AG04449 (cell line): ENCODE measurements at regions not wholly inside any gene's neighbourhood (a gene's known extent, or its start where the extent isn't known, plus 50 kb on each side); places are given as distances from the start of the nearest gene placed in this dataset.

Source experiments
- CTCF ChIA-PET: fragments of 350-600 bp; formaldehyde crosslinking; extraction: SDS; loops from one replicate; lab custom pipeline; 2021; ENCODE audit warnings: antibody characterized with exemption; lab: Yijun Ruan, JAX
- POLR2A ChIA-PET: fragments of 400-600, 350-600 bp; formaldehyde crosslinking; extraction: SDS; loops from one replicate; lab custom pipeline; 2020; ENCODE audit warnings: antibody characterized with exemption, inconsistent platforms; lab: Yijun Ruan, JAX
- DNase-seq: peaks from one replicate; pipeline ENCODE4 v3.0.0-alpha.2; 2010; ENCODE audit warnings: low read depth, low spot score
- H3K4me3 ChIP-seq: 2 replicates; pipeline ENCODE4 v1.5.1; 2011; ENCODE audit warnings: low read depth, mild to moderate bottlenecking, control low read depth, low read length
- TF ChIP-seq, protein P1 (sequence below): IDR thresholded peaks from one replicate; pipeline ENCODE4 v1.5.1; 2011; ENCODE audit warnings: mild to moderate bottlenecking, moderate library complexity, low read length, control low read depth, inconsistent platforms; ENCODE audit not compliant: insufficient read depth; ENCODE audit errors: missing control alignments

DNA sequence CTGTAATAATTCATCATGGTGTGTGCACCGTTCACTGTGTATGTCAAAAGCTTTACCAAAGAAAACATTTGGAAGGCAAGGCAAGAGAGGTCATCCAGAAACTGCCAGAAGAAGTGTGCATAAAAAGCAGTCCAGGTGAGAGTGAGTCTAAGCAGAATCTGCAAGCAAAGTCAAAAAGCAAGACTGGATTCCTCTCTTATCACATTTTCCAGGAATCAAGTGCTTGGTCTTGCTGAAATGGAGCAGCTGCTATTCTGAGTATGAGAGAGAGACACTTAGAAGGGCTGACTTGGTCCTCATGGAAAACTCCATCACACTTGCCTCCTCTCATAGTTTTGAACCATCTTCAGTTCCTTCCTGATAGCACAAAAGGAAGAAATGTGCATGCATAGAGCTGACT is 231.3 kb downstream of the ANAPC1 start:
- ChIA-PET CTCF (no interaction called here), POLR2A (no interaction called here)
- TF ChIP-seq, protein P1, sequence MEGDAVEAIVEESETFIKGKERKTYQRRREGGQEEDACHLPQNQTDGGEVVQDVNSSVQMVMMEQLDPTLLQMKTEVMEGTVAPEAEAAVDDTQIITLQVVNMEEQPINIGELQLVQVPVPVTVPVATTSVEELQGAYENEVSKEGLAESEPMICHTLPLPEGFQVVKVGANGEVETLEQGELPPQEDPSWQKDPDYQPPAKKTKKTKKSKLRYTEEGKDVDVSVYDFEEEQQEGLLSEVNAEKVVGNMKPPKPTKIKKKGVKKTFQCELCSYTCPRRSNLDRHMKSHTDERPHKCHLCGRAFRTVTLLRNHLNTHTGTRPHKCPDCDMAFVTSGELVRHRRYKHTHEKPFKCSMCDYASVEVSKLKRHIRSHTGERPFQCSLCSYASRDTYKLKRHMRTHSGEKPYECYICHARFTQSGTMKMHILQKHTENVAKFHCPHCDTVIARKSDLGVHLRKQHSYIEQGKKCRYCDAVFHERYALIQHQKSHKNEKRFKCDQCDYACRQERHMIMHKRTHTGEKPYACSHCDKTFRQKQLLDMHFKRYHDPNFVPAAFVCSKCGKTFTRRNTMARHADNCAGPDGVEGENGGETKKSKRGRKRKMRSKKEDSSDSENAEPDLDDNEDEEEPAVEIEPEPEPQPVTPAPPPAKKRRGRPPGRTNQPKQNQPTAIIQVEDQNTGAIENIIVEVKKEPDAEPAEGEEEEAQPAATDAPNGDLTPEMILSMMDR, result no peak
- H3K4me3 ChIP-seq, result no peak overlapping the region
- no peak for DNase-seq

DNA sequence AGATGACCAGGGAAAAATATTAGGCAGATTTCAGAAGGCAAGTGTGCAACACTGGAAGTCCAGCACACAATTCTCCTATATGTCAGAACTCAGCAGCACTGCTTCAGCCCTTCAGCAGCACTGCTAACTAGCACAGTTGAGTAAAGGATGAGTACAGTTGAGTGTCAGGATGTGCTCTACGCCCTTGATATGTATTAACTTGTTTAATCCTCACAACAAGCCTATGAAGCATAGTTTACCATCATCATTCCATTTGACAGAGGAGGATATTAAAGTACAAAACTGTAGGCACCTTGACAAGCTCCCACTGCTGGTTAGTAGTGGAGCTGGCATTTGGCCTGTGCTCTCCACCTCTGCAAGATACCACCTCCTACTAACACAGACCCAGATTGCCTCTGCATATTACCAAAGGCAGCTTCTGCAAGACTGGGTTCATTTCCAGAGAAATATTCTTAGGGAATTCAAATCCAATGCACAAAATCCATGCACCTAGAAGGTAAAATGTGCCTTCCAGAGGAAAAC is 230.8 kb downstream of the ANAPC1 start:
- ChIA-PET POLR2A (no interaction called here), CTCF (no interaction called here)
- DNase-seq, result no peak
- TF ChIP-seq, protein P1, result no peak
- no peak overlapping the region for H3K4me3 ChIP-seq

DNA sequence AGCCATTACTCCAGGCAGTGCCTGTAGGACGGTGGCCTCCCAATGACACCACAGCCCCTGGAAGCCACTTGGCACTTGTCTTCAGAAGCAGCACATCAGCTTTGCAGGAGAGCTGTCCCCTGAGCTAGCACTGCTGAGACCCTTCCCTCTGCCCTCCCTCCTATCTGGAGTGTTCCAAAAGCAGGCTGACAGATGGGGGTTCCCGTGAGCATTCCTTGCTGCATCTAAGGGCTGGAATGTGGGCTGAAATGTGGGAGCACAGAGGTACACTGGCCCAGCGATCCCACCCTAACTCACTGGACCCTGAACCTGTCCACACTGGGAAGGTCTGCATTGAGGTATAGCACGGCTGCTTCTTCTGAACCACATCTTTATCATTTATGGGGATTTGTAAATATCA is 230.1 kb downstream of the ANAPC1 start:
- TF ChIP-seq, protein P1, result no peak
- ChIA-PET CTCF (no interaction called here), POLR2A (no interaction called here)
- no peak for DNase-seq
- no peak overlapping the region for H3K4me3 ChIP-seq

DNA sequence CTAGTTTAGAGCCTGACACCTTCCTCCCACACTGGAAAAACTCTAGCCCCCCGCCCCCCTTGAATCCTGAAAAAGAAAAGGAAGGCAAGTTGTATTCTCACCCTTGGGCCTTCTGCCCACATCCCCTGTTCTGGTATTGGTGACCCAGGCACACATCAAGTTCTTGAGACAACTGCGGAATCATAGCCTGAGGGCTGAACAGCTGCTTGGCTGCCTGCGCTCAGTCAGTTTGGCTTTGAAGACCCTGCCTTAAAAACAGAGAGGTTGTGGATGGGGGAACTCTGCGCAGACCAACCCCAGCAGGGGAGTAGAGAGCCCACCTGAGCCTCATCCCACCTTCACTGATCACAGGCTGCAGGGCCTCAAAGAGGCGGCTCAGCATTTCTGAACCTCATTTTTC is 229.2 kb downstream of the ANAPC1 start:
- DNase-seq, result no peak
- TF ChIP-seq, protein P1, result no peak
- ChIA-PET POLR2A (no interaction called here), CTCF (no interaction called here)
- no peak overlapping the region for H3K4me3 ChIP-seq

DNA sequence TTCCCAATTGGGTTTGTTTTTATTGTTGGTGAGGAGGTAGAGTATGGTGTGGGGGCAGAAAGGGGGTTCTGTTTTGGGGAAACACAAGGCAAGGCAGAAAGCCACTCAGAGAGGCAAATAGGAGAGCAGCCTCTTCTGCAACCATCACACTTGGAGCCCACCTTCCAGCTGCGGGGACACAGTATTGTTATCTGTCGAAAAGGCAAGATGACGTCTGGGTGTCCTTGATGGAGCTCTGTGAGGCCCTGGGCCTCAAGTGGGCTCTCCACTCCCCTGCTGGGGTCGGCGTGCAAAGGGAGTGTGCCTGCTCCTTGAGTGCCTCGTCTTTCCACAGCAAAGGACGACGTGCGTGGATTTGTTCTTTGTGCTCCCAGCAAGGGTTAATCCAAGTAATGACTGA is 227.6 kb downstream of the ANAPC1 start:
- CTCF ChIA-PET, result no interaction called here
- TF ChIP-seq, protein P1, result no peak

DNA sequence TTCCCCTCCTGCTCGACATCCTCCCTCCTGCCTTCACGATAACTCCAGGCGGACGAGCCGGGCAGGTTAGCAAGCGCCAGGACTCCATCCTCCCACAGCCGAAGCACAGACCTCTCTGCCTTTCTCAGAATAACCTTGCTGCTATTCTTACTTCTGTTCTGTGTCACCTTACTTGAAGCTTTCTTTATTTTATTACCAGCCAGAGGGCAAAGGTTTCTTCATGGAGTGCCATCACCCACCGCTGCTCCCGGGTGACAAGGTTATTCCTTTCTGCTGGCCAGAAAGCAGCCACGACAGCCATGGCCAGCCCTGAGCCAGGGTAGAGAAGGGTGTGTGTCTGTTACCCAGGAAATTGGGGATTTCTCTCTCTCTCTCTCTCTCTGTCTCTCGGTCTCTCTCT is 227.1 kb downstream of the ANAPC1 start:
- no peak for DNase-seq
- no peak overlapping the region for H3K4me3 ChIP-seq
- ChIA-PET CTCF (interaction anchor here (1.0 kb wide), 1 partner anchor 11 kb away, joined by 3 read pairs; no protein-coding TSS in a partner anchor), POLR2A (no interaction called here)
- TF ChIP-seq, protein P1, result no peak

More for the DNA sequence above, 227.6 kb downstream of the ANAPC1 start:
- H3K4me3 ChIP-seq, result no peak overlapping the region
- no peak for DNase-seq
- POLR2A ChIA-PET, result no interaction called here
